Vagina (tissue), 2 donors: ENCODE measurements at regions not wholly inside any gene's neighbourhood (a gene's known extent, or its start where the extent isn't known, plus 50 kb on each side); places are given as distances from the start of the nearest gene placed in this dataset.

ENCODE experiments used
- CTCF ChIP-seq, 3 experiments: fragments of 450-650 bp in 2 of 3; fragments of 200-600 bp in 1 of 3; sonication (generic) in 1 of 3; IDR thresholded peaks; one replicate each; pipeline ENCODE4 v1.5.1; 2017 to 2019; ENCODE audit warnings: antibody characterized with exemption in 3 of 3, mild to moderate bottlenecking in 2 of 3, moderate library complexity in 2 of 3
- POLR2A ChIP-seq, 2 donors: fragments of 450-650 bp; IDR thresholded peaks; one replicate each; pipeline ENCODE4 v1.6.1; 2017; ENCODE audit warnings: antibody characterized with exemption in 2 of 2, mild to moderate bottlenecking in 2 of 2, moderate library complexity in 2 of 2

- TF ChIP-seq POLR2A (IDR thresholded peaks at IDR 0.05) (no peak), CTCF (IDR thresholded peaks at IDR 0.05) (no peak)
These were observed 1606.4 kb upstream of the ACVR2A start for GRCh38 chr2:146238254-146238966.
